H1 (cell line): ENCODE measurements at regions not wholly inside any gene's neighbourhood (a gene's known extent, or its start where the extent isn't known, plus 50 kb on each side); places are given as distances from the start of the nearest gene placed in this dataset.

Experiments used
- CTCF ChIA-PET: fragments of 300-600 bp; sonication (Branson Sonifier 250); formaldehyde crosslinking; loops from one replicate; lab custom pipeline; 2021; ENCODE audit not compliant: partially characterized antibody; lab: Charles Lee
- POLR2A ChIA-PET: fragments of 300-600 bp; sonication (Branson Sonifier 250); formaldehyde crosslinking; loops from one replicate; lab custom pipeline; 2021; ENCODE audit warnings: inconsistent platforms; ENCODE audit not compliant: partially characterized antibody; lab: Charles Lee
- DNase-seq, 2 experiments: peaks; one replicate each; pipeline versions ENCODE4 v3.0.0 to v3.0.0-alpha.2; 2010 to 2022; ENCODE audit warnings: low spot score in 2 of 2, low read depth in 1 of 2, mixed read lengths in 1 of 2
- FAIRE-seq: peaks from 2 replicates; lab custom pipeline; 2011; peaks lifted over from hg19 to GRCh38; lab: Jason Lieb, UNC
- H2AFZ ChIP-seq: 2 replicates; pipeline ENCODE4 v1.8.1; 2012; ENCODE audit warnings: low read length, inconsistent platforms
- H2AK5ac ChIP-seq: 2 replicates; pipeline ENCODE4 v1.6.1; 2013; ENCODE audit warnings: low read depth, low read length
- H2BK120ac ChIP-seq: replicated peaks from 2 replicates; pipeline ENCODE3; 2013; ENCODE audit warnings: low read depth, low read length, inconsistent platforms
- H2BK12ac ChIP-seq: 2 replicates; pipeline ENCODE4 v1.6.1; 2013; ENCODE audit warnings: low read depth, low read length
- H2BK15ac ChIP-seq: 2 replicates; pipeline ENCODE4 v1.6.1; 2013; ENCODE audit warnings: low read length
- H2BK20ac ChIP-seq: 2 replicates; pipeline ENCODE4 v1.6.1; 2013; ENCODE audit warnings: low read length
- H2BK5ac ChIP-seq: 2 replicates; pipeline ENCODE4 v1.6.1; 2013; ENCODE audit warnings: low read depth, low read length
- H3K14ac ChIP-seq: 2 replicates; pipeline ENCODE4 v1.6.1; 2013; ENCODE audit warnings: inconsistent platforms; ENCODE audit not compliant: insufficient read length
- H3K18ac ChIP-seq: 2 replicates; pipeline ENCODE4 v1.6.1; 2013; ENCODE audit warnings: low read length; ENCODE audit errors: extremely low read depth
- H3K23ac ChIP-seq: 2 replicates; pipeline ENCODE4 v1.6.1; 2013; ENCODE audit warnings: inconsistent platforms; ENCODE audit not compliant: insufficient read length
- H3K23me2 ChIP-seq: 2 replicates; pipeline ENCODE4 v1.6.1; 2013; ENCODE audit warnings: low read depth, low read length
- H3K27ac ChIP-seq: 2 replicates; pipeline ENCODE4 v1.6.1; 2011; ENCODE audit warnings: low read depth, low read length, inconsistent platforms
- H3K27me3 ChIP-seq, 4 experiments: replicated peaks in 1 of 4; 1 replicate in 1 of 4; 2 replicates in 3 of 4; pipeline versions ENCODE4 v1.6.1 to v1.8.1; 2011 to 2013; ENCODE audit warnings: low read length in 3 of 4, mild to moderate bottlenecking in 3 of 4, inconsistent platforms in 2 of 4, mixed read lengths in 2 of 4, moderate library complexity in 1 of 4; ENCODE audit not compliant: control insufficient read depth in 3 of 4, insufficient read depth in 3 of 4; ENCODE audit errors: extremely low read depth in 1 of 4
- H3K36me3 ChIP-seq, 4 experiments: 2 replicates each; pipeline versions ENCODE4 v1.6.1 to v1.8.1; 2011 to 2013; ENCODE audit warnings: mild to moderate bottlenecking in 4 of 4, low read length in 3 of 4, moderate library complexity in 2 of 4, control low read depth in 1 of 4, inconsistent platforms in 1 of 4; ENCODE audit not compliant: insufficient read depth in 4 of 4, control insufficient read depth in 2 of 4
- H3K4ac ChIP-seq: replicated peaks from 2 replicates; pipeline ENCODE3; 2013; ENCODE audit warnings: low read length, low read depth, mixed read lengths, inconsistent platforms; ENCODE audit not compliant: insufficient read length
- H3K4me1 ChIP-seq, 4 experiments: replicated peaks in 1 of 4; 1 replicate in 1 of 4; 2 replicates in 3 of 4; pipeline versions ENCODE4 v1.6.1 to v1.8.1; 2011 to 2013; ENCODE audit warnings: low read length in 3 of 4, inconsistent platforms in 2 of 4, mixed read lengths in 1 of 4; ENCODE audit not compliant: insufficient read depth in 4 of 4, control insufficient read depth in 3 of 4
- H3K4me2 ChIP-seq, 2 experiments: 2 replicates each; pipeline versions ENCODE4 v1.6.1 to v1.8.1; 2011 to 2013; ENCODE audit warnings: low read depth in 2 of 2, low read length in 2 of 2, control low read depth in 1 of 2, inconsistent platforms in 1 of 2, mild to moderate bottlenecking in 1 of 2; ENCODE audit not compliant: insufficient read depth in 1 of 2
- H3K4me3 ChIP-seq, 4 experiments: fragments of 200-600, 300-600 bp in 1 of 4; sonication (generic), shearing (Covaris generic), sonication (Bioruptor Twin) in 1 of 4; 2 replicates each; pipeline versions ENCODE4 v1.5.1 to v1.8.1; 2011 to 2016; ENCODE audit warnings: low read length in 4 of 4, low read depth in 3 of 4, control low read depth in 2 of 4, inconsistent platforms in 2 of 4, mild to moderate bottlenecking in 2 of 4, mixed read lengths in 1 of 4, moderate library complexity in 1 of 4; ENCODE audit not compliant: insufficient read depth in 2 of 4; ENCODE audit errors: extremely low read depth in 1 of 4
- H3K56ac ChIP-seq: replicated peaks from 2 replicates; pipeline ENCODE3; 2013; ENCODE audit warnings: low read depth, mild to moderate bottlenecking, mixed read lengths, low read length, inconsistent platforms; ENCODE audit not compliant: insufficient read length
- H3K79me1 ChIP-seq: 2 replicates; pipeline ENCODE4 v1.6.1; 2013; ENCODE audit warnings: low read depth, low read length, control low read depth
- H3K79me2 ChIP-seq, 2 experiments: 2 replicates each; pipeline versions ENCODE4 v1.6.1 to v1.8.1; 2012 to 2013; ENCODE audit warnings: low read length in 2 of 2, mild to moderate bottlenecking in 2 of 2, inconsistent platforms in 1 of 2; ENCODE audit not compliant: insufficient read depth in 2 of 2, control insufficient read depth in 1 of 2
- H3K9ac ChIP-seq, 4 experiments: replicated peaks in 1 of 4; 1 replicate in 1 of 4; 2 replicates in 3 of 4; pipeline versions ENCODE4 v1.6.1 to v1.8.1; 2011 to 2013; ENCODE audit warnings: low read depth in 3 of 4, low read length in 3 of 4, control low read depth in 2 of 4, mild to moderate bottlenecking in 2 of 4, moderate library complexity in 2 of 4, inconsistent platforms in 1 of 4; ENCODE audit errors: extremely low read depth in 1 of 4
- H3K9me3 ChIP-seq, 2 experiments: 2 replicates each; pipeline versions ENCODE4 v1.6.1 to v1.8.1; 2012 to 2013; ENCODE audit warnings: mild to moderate bottlenecking in 2 of 2, moderate library complexity in 2 of 2, control low read depth in 1 of 2, inconsistent platforms in 1 of 2, low read depth in 1 of 2, low read length in 1 of 2, mixed read lengths in 1 of 2; ENCODE audit not compliant: insufficient read depth in 2 of 2
- H4K20me1 ChIP-seq, 2 experiments: replicated peaks in 1 of 2; 2 replicates each; pipeline versions ENCODE3 to v1.8.1; 2011 to 2013; ENCODE audit warnings: inconsistent platforms in 2 of 2, low read length in 2 of 2, mild to moderate bottlenecking in 1 of 2; ENCODE audit not compliant: insufficient read depth in 2 of 2, control insufficient read depth in 1 of 2
- H4K5ac ChIP-seq: 2 replicates; pipeline ENCODE4 v1.6.1; 2013; ENCODE audit warnings: low read length, low read depth, mixed read lengths, inconsistent platforms; ENCODE audit not compliant: insufficient read length
- H4K8ac ChIP-seq: 2 replicates; pipeline ENCODE4 v1.8.0; 2013; ENCODE audit warnings: mild to moderate bottlenecking, moderate library complexity, low read length, inconsistent platforms; ENCODE audit not compliant: insufficient read depth; ENCODE audit errors: extremely low read depth
- H4K91ac ChIP-seq: replicated peaks from 2 replicates; pipeline ENCODE3; 2013; ENCODE audit warnings: low read length, mixed read lengths, inconsistent platforms; ENCODE audit not compliant: insufficient read length
- WGBS, 2 experiments: shearing (Covaris generic) in 1 of 2; methylation state at CpG; one replicate each; pipeline versions ENCODE4 v1.1.6 to v1.1.7; 2013 to 2015; ENCODE audit warnings: low lambda C conversion rate in 2 of 2, mixed read lengths in 2 of 2, inconsistent platforms in 1 of 2, low coverage in 1 of 2, missing lambda C conversion rate in 1 of 2; ENCODE audit not compliant: insufficient replicate concordance in 2 of 2, insufficient coverage in 1 of 2, insufficient read length in 1 of 2; ENCODE audit errors: extremely low coverage in 1 of 2, missing lambda C conversion rate in 1 of 2; 5-methylcytosine and 5-hydroxymethylcytosine counted together

GRCh38 chr1:11377954-11378353, 101.0 kb upstream of the DISP3 start:
- Histone ChIP-seq H3K4me2 (no peak overlapping the region), H3K56ac (no peak overlapping the region), H2BK5ac (no peak overlapping the region), H3K23ac (no peak overlapping the region), H3K9me3 (no peaks in the 10 kb centered on the region), H3K4me1 (peaks cover 0 to 8% (median 2%) of the 10 kb centered on the region in 4 experiments; a peak in 4 of 7 replicates), H2BK120ac (no peak overlapping the region), H4K20me1 (peaks cover 0 to 9% of the 10 kb centered on the region in 2 experiments), H4K91ac (no peak overlapping the region), H3K9ac (no peak overlapping the region), H2BK12ac (no peak overlapping the region), H2AK5ac (no peak overlapping the region), H3K79me2 (no peaks in the 10 kb centered on the region), H4K8ac (no peak overlapping the region), H3K27me3 (no peaks in the 10 kb centered on the region), H3K36me3 (no peaks in the 10 kb centered on the region), H3K14ac (no peak overlapping the region), H4K5ac (no peak overlapping the region), H3K4ac (no peak overlapping the region), H3K18ac (no peak overlapping the region), H2BK15ac (no peak overlapping the region), H2AFZ (no peak overlapping the region), H2BK20ac (no peak overlapping the region), H3K27ac (no peak overlapping the region), H3K4me3 (no peak overlapping the region), H3K79me1 (peaks cover 6% of the 10 kb centered on the region; the same call in 1 of the 2 replicates), H3K23me2 (peaks cover 11% of the 10 kb centered on the region; the same call in 1 of the 2 replicates)
- ChIA-PET POLR2A (no interaction called here), CTCF (interaction anchor here (0.6 to 4.3 kb wide), 5 partner anchors 14 to 267 kb away, joined by 3 to 34 read pairs (median 3); partner anchors contain the start of gene DISP3)
- FAIRE-seq (no peak), DNase-seq (no peak)
- WGBS, 2 experiments = 91% methylated on average over 4 of the region's 4 CpGs; no CpG with 5 or more reads in 1 of the 2 experiments
